ES-I3 (cell line): ENCODE measurements at regions not wholly inside any gene's neighbourhood (a gene's known extent, or its start where the extent isn't known, plus 50 kb on each side); places are given as distances from the start of the nearest gene placed in this dataset.
"Not testable (repeated sequence)": the region's sequence is repeated elsewhere in the genome, so short reads cannot be mapped to it uniquely, and the experiment has no call there.

Experiments used
- H3K36me3 ChIP-seq: 2 replicates; pipeline ENCODE4 v1.6.1; 2013; ENCODE audit warnings: mild to moderate bottlenecking, low read length, control low read depth, moderate library complexity; ENCODE audit not compliant: insufficient read depth
- H3K4me1 ChIP-seq: 2 replicates; pipeline ENCODE4 v1.6.1; 2013; ENCODE audit warnings: mild to moderate bottlenecking, control low read depth, low read length; ENCODE audit not compliant: insufficient read depth
- H3K9ac ChIP-seq: 2 replicates; pipeline ENCODE4 v1.6.1; 2013; ENCODE audit warnings: low read depth, mild to moderate bottlenecking, low read length, moderate library complexity
- H3K9me3 ChIP-seq: 2 replicates; pipeline ENCODE4 v1.6.1; 2013; ENCODE audit warnings: mild to moderate bottlenecking, low read length, moderate library complexity; ENCODE audit not compliant: control insufficient read depth, insufficient read depth

- Histone ChIP-seq H3K36me3 (no peaks in the 10 kb centered on the region), H3K9ac (no peak overlapping the region), H3K9me3 (no peaks in the 10 kb centered on the region), H3K4me1 (no peaks in the 10 kb centered on the region)
These were observed 204.6 kb downstream of the PDGFRA start for GRCh38 chr4:54433686-54434085.

GRCh38 chr4:54439831-54440243, 210.7 kb downstream of the PDGFRA start:
- Histone ChIP-seq H3K36me3 (no peaks in the 10 kb centered on the region), H3K9ac (no peak overlapping the region), H3K9me3 (no peaks in the 10 kb centered on the region), H3K4me1 (no peaks in the 10 kb centered on the region)

DNA sequence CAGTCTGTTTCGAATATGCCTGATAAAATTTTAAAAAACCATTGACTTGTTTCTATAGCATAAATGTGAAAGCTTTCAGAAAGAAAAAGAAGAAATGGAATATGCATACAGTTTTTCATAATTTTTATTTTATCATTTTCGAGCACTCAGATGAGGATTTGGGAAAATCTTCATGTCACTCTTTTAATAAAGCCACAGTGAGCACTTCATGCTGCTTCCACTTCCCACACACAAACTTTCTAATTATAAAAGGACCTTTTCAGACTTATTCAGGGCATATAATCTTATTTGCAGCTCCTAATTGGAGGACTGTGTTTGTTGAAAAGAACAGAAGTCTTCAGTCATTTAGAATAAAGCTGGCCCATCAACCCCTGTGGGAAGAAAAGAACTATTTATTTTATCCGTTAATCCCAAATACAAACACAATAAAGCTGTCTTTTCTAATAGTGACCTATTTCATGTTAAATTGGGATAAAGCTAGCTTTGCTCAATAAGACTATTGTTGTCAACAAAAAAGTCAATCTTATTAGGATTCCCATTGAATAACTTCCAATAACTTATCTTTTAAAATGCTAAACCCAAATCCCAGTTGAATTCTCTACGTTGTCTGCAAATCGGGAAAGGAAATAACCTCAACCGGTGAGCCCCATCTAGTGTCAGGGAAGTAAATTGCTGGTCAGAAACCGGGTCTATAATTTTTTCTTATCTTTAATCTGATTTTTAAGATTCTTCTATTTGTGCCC, 211.5 kb downstream of the PDGFRA start:
- no peaks in the 10 kb centered on the region for H3K9me3 ChIP-seq
- H3K9ac ChIP-seq: no peak overlapping the region
- H3K4me1 ChIP-seq: no peaks in the 10 kb centered on the region
- H3K36me3 ChIP-seq: no peaks in the 10 kb centered on the region

GRCh38 chr4:54445866-54446265, 211.9 kb upstream of the KIT start:
- no peak overlapping the region for H3K9ac ChIP-seq
- no peaks in the 10 kb centered on the region for H3K9me3 ChIP-seq
- no peaks in the 10 kb centered on the region for H3K36me3 ChIP-seq
- no peaks in the 10 kb centered on the region for H3K4me1 ChIP-seq

GRCh38 chr4:54446581-54446980, 211.2 kb upstream of the KIT start:
- Histone ChIP-seq H3K9ac (no peak overlapping the region), H3K9me3 (no peaks in the 10 kb centered on the region), H3K36me3 (no peaks in the 10 kb centered on the region), H3K4me1 (no peaks in the 10 kb centered on the region)

DNA sequence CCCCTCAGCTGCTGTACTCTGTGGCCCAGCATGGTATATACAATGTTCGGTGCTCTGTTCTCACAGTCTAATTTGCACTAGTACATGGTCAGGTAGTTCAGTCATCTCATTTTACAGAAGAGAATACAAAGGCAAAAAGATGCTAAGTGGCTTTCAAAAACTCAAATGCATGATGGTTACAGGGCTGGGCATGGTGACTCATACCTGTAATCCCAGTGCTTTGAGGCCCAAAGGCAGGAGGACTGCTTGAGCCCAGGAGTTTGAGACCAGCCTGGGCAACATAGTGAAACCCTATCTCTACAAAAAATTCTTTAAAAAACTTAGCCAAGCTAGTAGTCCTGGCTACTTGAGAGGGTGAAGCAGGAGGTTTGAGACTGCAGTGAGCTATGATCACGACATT, 210.5 kb upstream of the KIT start:
- H3K36me3 ChIP-seq: no peaks in the 10 kb centered on the region
- H3K4me1 ChIP-seq: no peaks in the 10 kb centered on the region
- no peaks in the 10 kb centered on the region for H3K9me3 ChIP-seq
- H3K9ac ChIP-seq: no peak overlapping the region

GRCh38 chr4:54449999-54450398, 207.8 kb upstream of the KIT start:
- Histone ChIP-seq H3K9me3 (no peaks in the 10 kb centered on the region), H3K36me3 (no peaks in the 10 kb centered on the region), H3K9ac (no peak overlapping the region), H3K4me1 (no peaks in the 10 kb centered on the region)

DNA sequence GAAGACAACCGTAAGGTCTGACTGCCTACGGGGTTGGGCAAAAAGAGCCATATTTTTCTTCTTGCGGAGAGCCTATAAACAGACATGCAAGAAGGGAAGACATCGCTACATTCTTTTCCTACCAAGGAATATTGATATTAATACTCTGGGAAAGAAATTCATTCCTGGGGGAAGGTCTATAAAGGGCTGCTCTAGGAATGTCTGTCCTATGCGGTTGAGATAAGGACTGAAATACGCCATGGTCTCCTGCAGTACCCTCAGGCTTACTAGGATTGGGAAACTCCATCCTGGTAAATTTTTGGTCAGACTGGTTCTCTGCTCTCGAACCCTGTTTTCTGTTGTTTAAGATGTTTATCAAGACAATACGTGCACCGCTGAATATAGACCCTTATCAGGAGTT, 190.8 kb upstream of the KIT start:
- not testable (repeated sequence) for H3K9ac ChIP-seq, H3K36me3 ChIP-seq, H3K4me1 ChIP-seq, H3K9me3 ChIP-seq

DNA sequence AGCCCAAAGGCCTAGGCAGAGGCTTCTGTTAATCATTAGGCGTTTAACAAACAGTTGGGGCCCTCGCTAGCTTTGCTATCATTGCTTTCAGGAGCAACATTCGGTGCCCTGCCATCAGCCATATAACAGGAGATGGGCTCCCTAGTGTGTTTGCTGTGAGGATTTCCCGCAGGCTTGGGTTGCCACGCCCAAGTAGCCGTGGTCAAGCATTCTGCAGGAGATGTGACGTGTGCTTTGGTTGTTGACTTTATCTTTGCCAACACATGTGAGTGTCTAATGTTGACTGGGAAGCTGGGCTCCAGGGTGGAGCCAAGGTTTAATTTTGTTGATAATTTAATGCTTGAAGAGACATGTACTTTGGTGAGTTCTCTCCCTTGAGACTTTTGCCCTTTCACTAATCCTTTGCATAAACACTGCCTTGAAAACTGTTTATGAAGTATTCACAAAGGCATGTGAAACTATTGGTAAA, 184.6 kb upstream of the KIT start:
- Histone ChIP-seq H3K9ac (no peak overlapping the region), H3K36me3 (no peaks in the 10 kb centered on the region), H3K9me3 (no peaks in the 10 kb centered on the region), H3K4me1 (no peaks in the 10 kb centered on the region)

DNA sequence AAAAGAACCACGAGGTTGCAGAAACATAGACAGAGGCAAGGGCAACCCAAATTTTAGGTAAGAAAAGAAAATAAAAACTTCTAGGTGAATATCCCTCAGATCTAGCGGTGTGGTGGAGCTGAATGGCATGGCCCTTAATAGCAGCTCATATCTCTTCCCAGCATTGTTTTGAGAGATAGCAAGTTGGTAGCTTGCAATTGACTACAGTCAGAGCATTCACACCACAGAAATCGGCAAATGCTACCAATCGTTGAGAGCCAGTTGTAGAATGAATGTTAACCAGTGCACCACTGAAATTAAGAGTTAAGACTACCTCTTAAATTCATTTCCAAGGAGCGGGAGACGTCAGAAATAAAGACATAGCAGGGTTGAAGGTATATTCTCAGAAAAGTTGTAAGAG, 184.0 kb upstream of the KIT start:
- Histone ChIP-seq H3K36me3 (no peaks in the 10 kb centered on the region), H3K4me1 (no peaks in the 10 kb centered on the region), H3K9me3 (no peaks in the 10 kb centered on the region), H3K9ac (no peak overlapping the region)

DNA sequence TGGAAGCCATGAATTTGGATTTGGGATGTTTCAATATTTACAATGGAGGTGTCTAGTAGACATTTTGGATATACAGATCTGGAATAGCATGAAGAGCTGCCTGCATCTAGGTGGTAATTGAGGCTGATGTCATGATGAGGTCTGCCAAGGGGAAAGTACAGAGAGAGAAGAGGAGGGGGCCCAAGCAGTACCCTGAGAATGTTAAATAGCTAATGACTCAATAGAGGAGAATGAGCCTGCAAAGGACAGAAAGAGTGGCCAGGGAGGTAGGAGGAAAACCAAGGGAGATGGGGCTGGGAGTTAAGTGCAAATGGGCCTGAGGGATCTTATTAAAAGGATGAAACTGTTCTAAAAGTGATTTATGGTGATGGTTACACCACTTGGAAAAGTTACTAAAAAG, 182.2 kb upstream of the KIT start:
- Histone ChIP-seq H3K36me3 (no peaks in the 10 kb centered on the region), H3K9me3 (no peaks in the 10 kb centered on the region), H3K4me1 (no peaks in the 10 kb centered on the region), H3K9ac (no peak overlapping the region)

DNA sequence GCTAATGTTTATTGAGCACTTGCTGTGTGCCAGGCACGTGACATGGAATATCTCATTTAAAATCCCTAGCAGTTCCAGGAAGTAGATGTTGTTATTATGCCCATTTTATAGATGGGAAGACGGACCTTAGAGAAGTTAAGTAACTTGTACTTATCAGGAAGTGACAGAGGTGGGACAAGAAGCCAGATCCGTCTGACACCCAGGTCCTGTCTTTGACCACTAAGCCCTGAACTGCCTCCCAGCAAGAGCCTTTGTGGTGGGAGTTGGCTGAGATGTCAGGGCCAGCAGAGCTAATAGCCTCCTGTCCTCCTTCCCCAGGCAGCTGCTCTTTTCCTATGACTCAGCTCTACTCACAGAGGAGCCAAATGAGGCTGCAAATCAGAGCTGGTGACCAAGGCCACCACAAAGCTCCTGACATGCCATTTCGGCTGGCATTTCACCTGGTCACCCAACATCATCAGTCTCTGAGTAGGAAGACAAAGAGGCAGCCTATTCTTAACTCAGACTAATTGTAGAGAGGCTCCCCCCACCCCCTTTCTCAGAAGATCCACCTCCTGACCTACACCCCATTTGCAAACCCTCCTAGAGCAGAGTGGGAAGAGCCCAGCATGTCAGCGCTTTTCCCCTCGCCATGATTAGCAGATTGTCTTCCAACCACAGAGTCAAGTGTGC, 175.1 kb upstream of the KIT start:
- H3K36me3 ChIP-seq: no peaks in the 10 kb centered on the region
- H3K9ac ChIP-seq: no peak overlapping the region

DNA sequence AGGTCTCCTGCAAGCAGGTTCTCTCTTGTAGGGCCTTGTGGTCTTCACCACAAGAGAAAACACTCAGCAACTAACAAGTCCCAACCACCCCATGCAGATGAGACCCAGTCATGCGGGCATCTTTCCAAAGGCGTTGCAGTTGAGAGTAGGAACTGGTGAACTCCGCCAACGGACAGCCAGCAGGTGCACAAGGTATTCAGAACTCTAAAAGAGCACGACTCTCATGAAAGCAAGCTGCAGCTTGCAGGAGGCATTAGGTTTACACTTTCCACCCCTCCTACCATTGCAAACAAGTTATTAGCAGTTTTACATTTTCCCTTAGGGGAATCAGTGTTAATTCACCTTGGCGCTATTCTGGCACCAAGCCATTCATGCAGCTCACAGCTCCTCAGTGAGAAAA, 173.4 kb upstream of the KIT start:
- no peaks in the 10 kb centered on the region for H3K36me3 ChIP-seq
- H3K9ac ChIP-seq: no peak overlapping the region
- no peaks in the 10 kb centered on the region for H3K9me3 ChIP-seq
- H3K4me1 ChIP-seq: no peaks in the 10 kb centered on the region

More for the DNA sequence above, 175.1 kb upstream of the KIT start:
- H3K9me3 ChIP-seq: no peaks in the 10 kb centered on the region
- H3K4me1 ChIP-seq: no peaks in the 10 kb centered on the region

- H3K9ac ChIP-seq: no peak overlapping the region
- H3K9me3 ChIP-seq: no peaks in the 10 kb centered on the region
- no peaks in the 10 kb centered on the region for H3K4me1 ChIP-seq
- H3K36me3 ChIP-seq: no peaks in the 10 kb centered on the region
These were observed 170.3 kb upstream of the KIT start for GRCh38 chr4:54487491-54487890.

GRCh38 chr4:54493862-54494261, 163.9 kb upstream of the KIT start:
- H3K9ac ChIP-seq: no peak overlapping the region
- H3K36me3 ChIP-seq: no peaks in the 10 kb centered on the region
- peaks cover 2% of the 10 kb centered on the region for H3K4me1 ChIP-seq
- H3K9me3 ChIP-seq: no peaks in the 10 kb centered on the region
